GM23338 (cell line): ENCODE measurements at regions not wholly inside any gene's neighbourhood (a gene's known extent, or its start where the extent isn't known, plus 50 kb on each side); places are given as distances from the start of the nearest gene placed in this dataset.

ENCODE experiments used
- ATAC-seq: fragments of 200-7000 bp; cut with Tn5 transposase; 3 replicates; pipeline ENCODE4 v1.9.1; 2020
- DNase-seq: peaks from one replicate; pipeline ENCODE4 v3.0.0-alpha.2; 2015; ENCODE audit warnings: low spot score
- H2AFZ ChIP-seq: fragments of 200-600 bp; sonication (generic); 2 replicates; pipeline ENCODE4 v1.8.0; 2016; ENCODE audit warnings: antibody characterized with exemption, mild to moderate bottlenecking, moderate library complexity
- H3F3A ChIP-seq: fragments of 200-600 bp; sonication (generic); replicated peaks from 2 replicates; pipeline ENCODE4 v1.8.0; 2017; ENCODE audit warnings: antibody characterized with exemption, mixed run types, low read depth
- H3K27ac ChIP-seq: fragments of 200-600 bp; sonication (generic); 2 replicates; pipeline ENCODE4 v1.6.1; 2016; ENCODE audit warnings: low read depth
- H3K27me3 ChIP-seq: fragments of 200-600 bp; sonication (generic); 2 replicates; pipeline ENCODE4 v1.8.0; 2016; ENCODE audit warnings: mild to moderate bottlenecking, mixed run types, moderate library complexity; ENCODE audit not compliant: insufficient read depth
- H3K36me3 ChIP-seq: fragments of 200-600 bp; sonication (generic); 2 replicates; pipeline ENCODE4 v1.8.0; 2016; ENCODE audit warnings: mild to moderate bottlenecking; ENCODE audit not compliant: insufficient read depth
- H3K4me1 ChIP-seq: fragments of 200-600 bp; sonication (generic); 2 replicates; pipeline ENCODE4 v1.8.0; 2016; ENCODE audit warnings: mild to moderate bottlenecking, moderate library complexity; ENCODE audit not compliant: insufficient read depth
- H3K4me2 ChIP-seq: fragments of 200-600 bp; sonication (generic); 2 replicates; pipeline ENCODE4 v1.7.1; 2017; ENCODE audit warnings: mixed run types
- H3K4me3 ChIP-seq: fragments of 200-600 bp; sonication (generic); 2 replicates; pipeline ENCODE4 v1.6.1; 2016; ENCODE audit warnings: mixed run types
- H3K79me2 ChIP-seq: fragments of 200-600 bp; sonication (generic); replicated peaks from 2 replicates; pipeline ENCODE4 v1.8.0; 2017; ENCODE audit warnings: mild to moderate bottlenecking; ENCODE audit not compliant: insufficient read depth
- H3K9me2 ChIP-seq: fragments of 200-600 bp; sonication (generic); 2 replicates; pipeline ENCODE4 v1.8.0; 2017; ENCODE audit not compliant: insufficient read depth
- H4K20me1 ChIP-seq: fragments of 200-600 bp; sonication (generic); replicated peaks from 2 replicates; pipeline ENCODE4 v1.8.0; 2017; ENCODE audit warnings: mild to moderate bottlenecking; ENCODE audit not compliant: insufficient read depth
- H3K27ac Mint-ChIP-seq: 2 replicates; pipeline ENCODE4 v1.8.0; 2020; ENCODE audit warnings: inconsistent platforms, mild to moderate bottlenecking, moderate library complexity, mixed read lengths
- H3K27me3 Mint-ChIP-seq: 3 replicates; pipeline ENCODE4 v1.8.0; 2022; ENCODE audit warnings: low read depth, mild to moderate bottlenecking, moderate library complexity, mixed read lengths, inconsistent platforms; ENCODE audit not compliant: insufficient read depth, poor library complexity
- H3K36me3 Mint-ChIP-seq: 3 replicates; pipeline ENCODE4 v1.8.0; 2021; ENCODE audit warnings: low read depth, mild to moderate bottlenecking, inconsistent platforms, moderate library complexity, mixed read lengths
- H3K4me1 Mint-ChIP-seq: 3 replicates; pipeline ENCODE4 v1.8.0; 2020; ENCODE audit warnings: mild to moderate bottlenecking, inconsistent platforms, mixed read lengths
- H3K4me3 Mint-ChIP-seq: 3 replicates; pipeline ENCODE4 v1.8.0; 2021; ENCODE audit warnings: moderate library complexity, mild to moderate bottlenecking, inconsistent platforms, mixed read lengths
- H3K9me3 Mint-ChIP-seq: 3 replicates; pipeline ENCODE4 v1.8.0; 2020; ENCODE audit warnings: moderate library complexity, mild to moderate bottlenecking, inconsistent platforms, mixed read lengths
- CTCF ChIP-seq, 2 experiments: fragments of 200-600 bp in 1 of 2; sonication (generic) in 1 of 2; conservative IDR thresholded peaks; 2 replicates each; pipeline versions ENCODE4 v1.5.1 to v1.6.1; 2016 to 2017; ENCODE audit warnings: antibody characterized with exemption in 2 of 2, low read depth in 2 of 2, mild to moderate bottlenecking in 2 of 2, moderate library complexity in 1 of 2
- ETS1 ChIP-seq: IDR thresholded peaks from 2 replicates; pipeline ENCODE4 v1.6.1; 2016; ENCODE audit warnings: antibody characterized with exemption
- EZH2 ChIP-seq: fragments of 200-600 bp; sonication (generic); IDR thresholded peaks from one replicate; pipeline ENCODE4 v1.8.0; 2017; ENCODE audit warnings: antibody characterized with exemption, mild to moderate bottlenecking, low read depth; ENCODE audit not compliant: unreplicated experiment
- JUNB ChIP-seq: IDR thresholded peaks from one replicate; pipeline ENCODE4 v1.6.1; 2016; ENCODE audit warnings: antibody characterized with exemption; ENCODE audit not compliant: unreplicated experiment
- NANOG ChIP-seq: IDR thresholded peaks from 2 replicates; pipeline ENCODE4 v1.6.1; 2016; ENCODE audit warnings: antibody characterized with exemption, borderline replicate concordance
- POLR2AphosphoS5 ChIP-seq: IDR thresholded peaks from 2 replicates; pipeline ENCODE4 v1.6.1; 2016; ENCODE audit warnings: antibody characterized with exemption, low read depth
- REST ChIP-seq: IDR thresholded peaks from one replicate; pipeline ENCODE4 v1.6.1; 2018; ENCODE audit warnings: antibody characterized with exemption; ENCODE audit not compliant: unreplicated experiment
- STAT1 ChIP-seq: IDR thresholded peaks from one replicate; pipeline ENCODE4 v1.6.1; 2016; ENCODE audit warnings: antibody characterized with exemption; ENCODE audit not compliant: unreplicated experiment
- ZNF114 ChIP-seq: fragments of 250-450 bp; sonication (Bioruptor Pico); IDR thresholded peaks from 2 replicates; pipeline ENCODE4 v1.5.0; 2020; ENCODE audit warnings: mild to moderate bottlenecking, moderate library complexity
- ZNF331 ChIP-seq: fragments of 250-450 bp; sonication (Bioruptor Pico); IDR thresholded peaks from 2 replicates; pipeline ENCODE4 v1.5.0; 2020; ENCODE audit warnings: low read depth, mild to moderate bottlenecking, moderate library complexity

GRCh38 chr5:89493414-89493813, 610.4 kb upstream of the MEF2C start (continued):
- TF ChIP-seq ZNF331 (CRISPR knock-in tag) (no peak), STAT1 (no peak)

DNA sequence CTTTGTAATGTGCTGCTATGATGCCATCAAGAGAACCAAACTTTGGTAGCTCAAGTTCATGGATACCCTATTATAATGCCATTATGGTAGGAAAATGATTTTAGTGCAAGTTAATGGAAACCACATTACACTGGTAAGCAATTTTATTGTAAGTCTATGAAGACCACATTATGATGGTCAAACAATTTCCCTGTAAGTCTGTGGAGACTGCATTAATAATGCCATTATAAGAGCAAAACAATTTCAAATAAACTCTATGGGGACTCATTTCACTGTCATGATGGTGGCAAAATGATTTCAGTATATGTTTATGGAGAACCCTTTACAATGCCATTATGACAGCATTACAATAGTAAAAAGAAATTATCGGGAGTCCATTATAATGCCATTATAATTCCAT, 602.0 kb upstream of the MEF2C start:
- Histone ChIP-seq H3K36me3 (no peaks in the 10 kb centered on the region), H4K20me1 (no peaks in the 10 kb centered on the region), H3F3A (no peaks in the 10 kb centered on the region), H3K9me2 (peaks cover 5% of the 10 kb centered on the region; the same call in 1 of the 2 replicates), H3K27ac (no peak overlapping the region), H3K27me3 (no peaks in the 10 kb centered on the region), H3K4me3 (no peak overlapping the region), H2AFZ (no peak overlapping the region), H3K79me2 (no peaks in the 10 kb centered on the region), H3K4me2 (no peak overlapping the region), H3K4me1 (peaks cover 5% of the 10 kb centered on the region; the same call in 1 of the 2 replicates)
- Mint-ChIP-seq H3K36me3 (no peaks in the 10 kb centered on the region), H3K9me3 (no peaks in the 10 kb centered on the region), H3K27ac (no peak overlapping the region), H3K4me1 (peaks cover 14% of the 10 kb centered on the region; the same call in 2 of the 3 replicates), H3K4me3 (no peak overlapping the region), H3K27me3 (no peaks in the 10 kb centered on the region)
- ATAC-seq = no peak
- DNase-seq = no peak
- TF ChIP-seq ETS1 (no peak), ZNF114 (CRISPR knock-in tag) (no peak), REST (no peak), EZH2 (no peak), NANOG (no peak), JUNB (no peak)

DNA sequence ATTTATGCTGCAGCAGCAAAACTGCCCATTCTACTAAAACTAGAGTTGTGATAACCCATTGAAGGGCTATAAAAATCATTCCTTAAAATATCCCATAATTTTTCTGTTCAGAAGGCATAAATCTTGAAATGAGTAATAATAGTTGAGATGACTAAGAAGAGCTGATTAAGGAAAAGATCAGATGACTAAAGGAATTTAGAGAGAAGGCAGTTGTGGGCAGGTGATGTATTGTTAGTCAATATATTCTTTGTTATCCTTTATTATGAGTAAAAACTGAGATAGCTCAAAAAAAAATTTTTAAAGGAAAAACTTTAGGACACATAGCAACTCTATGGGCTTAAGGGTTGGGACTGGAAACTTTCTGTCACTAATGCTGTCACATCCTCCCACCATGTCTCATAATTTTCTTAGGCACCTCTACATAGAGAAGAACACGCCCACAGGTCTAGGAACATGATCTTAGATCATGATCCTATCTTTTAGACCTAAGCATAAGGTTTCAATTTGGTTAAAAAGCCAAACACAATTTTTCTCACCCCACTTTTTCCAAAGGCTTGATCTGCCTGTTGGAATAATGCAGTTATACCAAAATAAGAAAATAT, 597.5 kb upstream of the MEF2C start:
- H3K36me3 Mint-ChIP-seq = no peaks in the 10 kb centered on the region
- Histone ChIP-seq H3K27ac (no peak overlapping the region), H3K4me2 (no peak overlapping the region), H3K79me2 (no peaks in the 10 kb centered on the region), H3K4me3 (no peak overlapping the region), H3K4me1 (no peaks in the 10 kb centered on the region), H4K20me1 (no peaks in the 10 kb centered on the region), H3K9me2 (no peaks in the 10 kb centered on the region), H3K27me3 (no peaks in the 10 kb centered on the region), H2AFZ (no peak overlapping the region), H3K36me3 (no peaks in the 10 kb centered on the region), H3F3A (no peaks in the 10 kb centered on the region)
- ATAC-seq (no peak), DNase-seq (no peak)
- peaks cover 2% of the 10 kb centered on the region for H3K27me3 Mint-ChIP-seq
- no peak overlapping the region for H3K4me3 Mint-ChIP-seq
- 0 out of 3 replicates have a peak, but pooled peaks cover 2% of the 10 kb centered on the region for H3K4me1 Mint-ChIP-seq
- no peak overlapping the region for H3K27ac Mint-ChIP-seq
- H3K9me3 Mint-ChIP-seq = no peaks in the 10 kb centered on the region; the same call in 2 of the 3 replicates
- TF ChIP-seq CTCF (conservative IDR thresholded peaks at IDR 0.05; ENCODE audit: low read depth in 2 of 2) = no peak
- TF ChIP-seq REST = no peak
- TF ChIP-seq POLR2AphosphoS5 = no peak
- no peak for TF ChIP-seq JUNB
- TF ChIP-seq NANOG = no peak
- TF ChIP-seq STAT1 = no peak
- TF ChIP-seq ZNF331 (CRISPR knock-in tag) = no peak
